Right lobe of liver (tissue), 4 donors: ENCODE measurements at regions not wholly inside any gene's neighbourhood (a gene's known extent, or its start where the extent isn't known, plus 50 kb on each side); places are given as distances from the start of the nearest gene placed in this dataset.
A peak's percentile ranks its signal among the peaks of the same experiment; 100 is the strongest.

Experiments
- POLR2A ChIP-seq: fragments of 450-650 bp; IDR thresholded peaks from one replicate; pipeline ENCODE4 v1.6.1; 2017; ENCODE audit warnings: antibody characterized with exemption, mild to moderate bottlenecking
- TF ChIP-seq, protein P1 (sequence below), 4 donors: fragments of 200-600 bp in 3 of 4; fragments of 450-650 bp in 1 of 4; IDR thresholded peaks; one replicate each; pipeline versions ENCODE4 v1.5.1 to v1.8.0; 2016 to 2022; ENCODE audit warnings: antibody characterized with exemption in 4 of 4, mild to moderate bottlenecking in 2 of 4
- donor health status: DM: no; HTN: no; CAD: no.
- donor health status: DM: no; HTN: no; CAD: no.
- donor health status: DM: no; HTN: yes; CAD: no.

DNA sequence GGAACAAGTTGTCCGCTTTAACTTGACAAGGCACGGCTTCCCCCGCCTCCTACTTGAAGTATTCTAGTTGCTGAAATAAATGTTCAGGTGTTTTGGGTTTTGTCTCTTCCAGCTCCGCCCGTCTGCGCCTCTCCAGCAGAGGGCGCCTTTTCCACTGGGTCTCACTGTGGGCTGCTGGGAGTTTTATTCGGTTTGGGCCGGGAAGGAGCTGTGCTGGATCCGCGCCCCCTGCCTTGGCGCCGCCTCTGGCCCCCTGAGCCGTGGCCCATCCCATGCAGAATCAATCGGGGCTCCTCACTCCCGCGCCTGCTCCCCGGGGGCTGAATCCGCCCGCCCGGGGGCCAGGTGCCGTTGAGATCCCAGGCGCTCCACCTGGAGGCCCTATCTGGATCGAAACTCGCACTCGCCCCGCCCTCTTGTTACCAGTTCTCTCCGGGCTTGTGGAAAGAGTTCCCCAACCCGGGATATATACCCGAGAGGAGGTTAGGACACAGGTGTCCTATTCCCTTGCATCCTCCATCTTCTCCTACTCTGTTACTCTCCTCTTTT is 51.0 kb upstream of the TCF21 start:
- TF ChIP-seq, protein P1, sequence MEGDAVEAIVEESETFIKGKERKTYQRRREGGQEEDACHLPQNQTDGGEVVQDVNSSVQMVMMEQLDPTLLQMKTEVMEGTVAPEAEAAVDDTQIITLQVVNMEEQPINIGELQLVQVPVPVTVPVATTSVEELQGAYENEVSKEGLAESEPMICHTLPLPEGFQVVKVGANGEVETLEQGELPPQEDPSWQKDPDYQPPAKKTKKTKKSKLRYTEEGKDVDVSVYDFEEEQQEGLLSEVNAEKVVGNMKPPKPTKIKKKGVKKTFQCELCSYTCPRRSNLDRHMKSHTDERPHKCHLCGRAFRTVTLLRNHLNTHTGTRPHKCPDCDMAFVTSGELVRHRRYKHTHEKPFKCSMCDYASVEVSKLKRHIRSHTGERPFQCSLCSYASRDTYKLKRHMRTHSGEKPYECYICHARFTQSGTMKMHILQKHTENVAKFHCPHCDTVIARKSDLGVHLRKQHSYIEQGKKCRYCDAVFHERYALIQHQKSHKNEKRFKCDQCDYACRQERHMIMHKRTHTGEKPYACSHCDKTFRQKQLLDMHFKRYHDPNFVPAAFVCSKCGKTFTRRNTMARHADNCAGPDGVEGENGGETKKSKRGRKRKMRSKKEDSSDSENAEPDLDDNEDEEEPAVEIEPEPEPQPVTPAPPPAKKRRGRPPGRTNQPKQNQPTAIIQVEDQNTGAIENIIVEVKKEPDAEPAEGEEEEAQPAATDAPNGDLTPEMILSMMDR (IDR thresholded peaks at IDR 0.05): peak; percentile 71 to 95 (median 92)
- no peak for TF ChIP-seq POLR2A
